Endodermal cell (in vitro differentiated cells): ENCODE measurements at regions not wholly inside any gene's neighbourhood (a gene's known extent, or its start where the extent isn't known, plus 50 kb on each side); places are given as distances from the start of the nearest gene placed in this dataset.

ENCODE experiments used
- DNase-seq: peaks from one replicate; pipeline ENCODE4 v3.0.0-alpha.2; 2017
- H3K27ac ChIP-seq: 2 replicates; pipeline ENCODE4 v1.5.1; 2013; ENCODE audit warnings: mild to moderate bottlenecking, low read depth, low read length, moderate library complexity
- H3K27me3 ChIP-seq: 2 replicates; pipeline ENCODE4 v1.6.1; 2013; ENCODE audit warnings: mild to moderate bottlenecking, low read length, moderate library complexity; ENCODE audit not compliant: insufficient read depth, control insufficient read depth, poor library complexity, severe bottlenecking
- H3K36me3 ChIP-seq: 2 replicates; pipeline ENCODE4 v1.7.0; 2013; ENCODE audit warnings: mild to moderate bottlenecking, low read length, moderate library complexity; ENCODE audit not compliant: control insufficient read depth, insufficient read depth
- H3K4me1 ChIP-seq: one replicate; pipeline ENCODE4 v1.7.0; 2013; ENCODE audit warnings: low read length; ENCODE audit not compliant: control insufficient read depth, insufficient read depth
- H3K4me3 ChIP-seq: 2 replicates; pipeline ENCODE4 v1.5.1; 2013; ENCODE audit warnings: mild to moderate bottlenecking, low read length, moderate library complexity
- H3K9ac ChIP-seq: 2 replicates; pipeline ENCODE4 v1.6.1; 2013; ENCODE audit warnings: mild to moderate bottlenecking, low read length, moderate library complexity; ENCODE audit not compliant: poor library complexity, severe bottlenecking; ENCODE audit errors: extremely low read depth
- H3K9me3 ChIP-seq: 2 replicates; pipeline ENCODE4 v1.6.1; 2013; ENCODE audit warnings: mild to moderate bottlenecking, low read length, moderate library complexity; ENCODE audit not compliant: control insufficient read depth
- H3K27ac Mint-ChIP-seq: 2 replicates; pipeline ENCODE4 v1.8.0; 2020; ENCODE audit warnings: mixed read lengths
- H3K27me3 Mint-ChIP-seq: 2 replicates; pipeline ENCODE4 v1.8.0; 2021; ENCODE audit warnings: mild to moderate bottlenecking, mixed read lengths; ENCODE audit not compliant: insufficient read depth
- H3K36me3 Mint-ChIP-seq: 2 replicates; pipeline ENCODE4 v1.8.0; 2020; ENCODE audit warnings: low read depth, mixed read lengths
- H3K4me1 Mint-ChIP-seq: 2 replicates; pipeline ENCODE4 v1.8.0; 2020; ENCODE audit warnings: mixed read lengths
- H3K4me3 Mint-ChIP-seq: 2 replicates; pipeline ENCODE4 v1.8.0; 2020; ENCODE audit warnings: mild to moderate bottlenecking, moderate library complexity, mixed read lengths
- H3K9me3 Mint-ChIP-seq: 2 replicates; pipeline ENCODE4 v1.8.0; 2020; ENCODE audit warnings: mild to moderate bottlenecking, mixed read lengths
- CTCF ChIP-seq: fragments of 200-600 bp; sonication (generic); conservative IDR thresholded peaks from 2 replicates; pipeline ENCODE4 v1.5.0; 2021; ENCODE audit warnings: antibody characterized with exemption, mild to moderate bottlenecking
- WGBS, 2 experiments: methylation state at CpG; one replicate each; pipeline versions ENCODE4 v1.1.5 to v1.1.7; 2013; ENCODE audit warnings: missing lambda C conversion rate in 2 of 2, mixed read lengths in 1 of 2; ENCODE audit not compliant: insufficient coverage in 1 of 2, insufficient read length in 1 of 2; 5-methylcytosine and 5-hydroxymethylcytosine counted together

- peaks cover 77% of the 10 kb centered on the region for H3K27me3 Mint-ChIP-seq
- H3K4me1 Mint-ChIP-seq = peaks cover 29% of the 10 kb centered on the region
- 79 to 88% methylated on average over 2 to 3 of the region's 4 CpGs for WGBS, 2 experiments
- Histone ChIP-seq H3K27ac (no peak overlapping the region), H3K9me3 (no peaks in the 10 kb centered on the region), H3K36me3 (no peaks in the 10 kb centered on the region), H3K4me1 (no peaks in the 10 kb centered on the region), H3K27me3 (peaks cover 5% of the 10 kb centered on the region), H3K9ac (no peak overlapping the region), H3K4me3 (no peak overlapping the region)
- H3K4me3 Mint-ChIP-seq = no peak overlapping the region
- TF ChIP-seq CTCF = no peak
- no peaks in the 10 kb centered on the region for H3K9me3 Mint-ChIP-seq
- no peak for DNase-seq
- no peak overlapping the region for H3K27ac Mint-ChIP-seq
- no peaks in the 10 kb centered on the region for H3K36me3 Mint-ChIP-seq
Observed at GRCh38 chr16:54336631-54337204, 50.1 kb upstream of the IRX3 start.
